HG02970 (cell line): ENCODE measurements at regions not wholly inside any gene's neighbourhood (a gene's known extent, or its start where the extent isn't known, plus 50 kb on each side); places are given as distances from the start of the nearest gene placed in this dataset.

Experiments
- ATAC-seq: cut with Tn5 transposase; IDR thresholded peaks from one replicate; pipeline ENCODE4 v1.9.1; 2021; ENCODE audit warnings: mild to moderate bottlenecking, moderate library complexity, moderate number of reproducible peaks; ENCODE audit not compliant: unreplicated experiment, low FRiP score

- ATAC-seq = no peak
These were observed 170.8 kb downstream of the DDX1 start for GRCh38 chr2:15762449-15762848.

GRCh38 chr2:15763106-15763821 lies 171.6 kb downstream of the DDX1 start:
- no peak for ATAC-seq

- no peak for ATAC-seq
These were observed 172.4 kb downstream of the DDX1 start for GRCh38 chr2:15763822-15764682.

- ATAC-seq = no peak
These were observed 173.0 kb downstream of the DDX1 start for GRCh38 chr2:15764683-15765011.

GRCh38 chr2:15765211-15765610 lies 173.5 kb downstream of the DDX1 start:
- ATAC-seq = no peak

GRCh38 chr2:15765686-15766302 lies 174.1 kb downstream of the DDX1 start:
- no peak for ATAC-seq

GRCh38 chr2:15766303-15766861 lies 174.0 kb upstream of the MYCN start:
- ATAC-seq = no peak

- no peak for ATAC-seq
These were observed 173.3 kb upstream of the MYCN start for GRCh38 chr2:15766911-15767597.

- ATAC-seq = no peak
These were observed 172.7 kb upstream of the MYCN start for GRCh38 chr2:15767679-15768078.

GRCh38 chr2:15768142-15768541 lies 172.2 kb upstream of the MYCN start:
- ATAC-seq = no peak

- no peak for ATAC-seq
These were observed 171.7 kb upstream of the MYCN start for GRCh38 chr2:15768615-15769014.

- no peak for ATAC-seq
These were observed 171.1 kb upstream of the MYCN start for GRCh38 chr2:15769235-15769634.

- ATAC-seq = no peak
These were observed 170.4 kb upstream of the MYCN start for GRCh38 chr2:15769676-15770547.

GRCh38 chr2:15770606-15771005 lies 169.7 kb upstream of the MYCN start:
- ATAC-seq = no peak

GRCh38 chr2:15771124-15771523 lies 169.2 kb upstream of the MYCN start:
- no peak for ATAC-seq

GRCh38 chr2:15772086-15772595 lies 168.2 kb upstream of the MYCN start:
- no peak for ATAC-seq

GRCh38 chr2:15772681-15773080 lies 167.7 kb upstream of the MYCN start:
- no peak for ATAC-seq

GRCh38 chr2:15773204-15773603 lies 167.1 kb upstream of the MYCN start:
- ATAC-seq = no peak

- ATAC-seq = no peak
These were observed 166.5 kb upstream of the MYCN start for GRCh38 chr2:15773846-15774245.
